SIG-M5 (cell line): ENCODE measurements at regions not wholly inside any gene's neighbourhood (a gene's known extent, or its start where the extent isn't known, plus 50 kb on each side); places are given as distances from the start of the nearest gene placed in this dataset.

ENCODE experiments used
- DNase-seq: peaks from one replicate; lab custom pipeline; 2025; lab: John Stamatoyannopoulos, UW

DNA sequence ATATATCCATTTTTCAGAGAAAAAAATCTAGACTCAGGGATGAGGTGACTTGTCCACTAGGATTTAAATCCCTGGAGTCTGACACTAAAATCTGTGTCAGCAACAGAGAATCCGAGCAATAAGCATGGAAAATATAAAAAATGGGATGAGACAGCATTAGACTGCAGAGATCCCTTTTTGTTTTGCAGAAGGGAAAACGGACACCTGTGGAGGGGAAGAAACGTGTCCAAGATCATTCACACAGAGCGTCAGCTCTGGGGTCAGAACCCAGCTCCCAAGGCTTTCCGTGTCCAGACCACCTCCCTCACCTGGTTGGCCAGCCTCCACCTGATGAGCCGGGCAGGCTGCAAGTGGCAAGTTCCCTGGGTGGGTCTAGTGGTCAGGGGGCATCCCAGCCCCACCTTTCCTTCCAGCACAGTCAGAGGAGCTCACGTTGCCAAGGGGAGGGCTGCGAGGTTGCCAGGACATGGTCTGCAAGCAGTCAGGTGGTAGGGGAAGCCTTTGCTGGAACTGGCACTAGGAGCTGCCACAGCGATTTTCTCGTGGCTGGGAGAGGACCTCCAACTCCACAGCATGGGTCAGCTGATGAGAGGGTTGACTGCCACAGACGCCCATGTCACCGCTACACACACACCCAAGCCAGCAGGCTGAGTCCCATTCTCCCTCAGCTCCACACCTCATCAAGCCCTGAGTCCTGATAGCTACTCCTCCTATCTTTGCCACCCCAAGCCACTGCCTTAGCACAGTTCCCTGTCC, 65.9 kb upstream of the CPLX2 start:
- no peak for DNase-seq

DNA sequence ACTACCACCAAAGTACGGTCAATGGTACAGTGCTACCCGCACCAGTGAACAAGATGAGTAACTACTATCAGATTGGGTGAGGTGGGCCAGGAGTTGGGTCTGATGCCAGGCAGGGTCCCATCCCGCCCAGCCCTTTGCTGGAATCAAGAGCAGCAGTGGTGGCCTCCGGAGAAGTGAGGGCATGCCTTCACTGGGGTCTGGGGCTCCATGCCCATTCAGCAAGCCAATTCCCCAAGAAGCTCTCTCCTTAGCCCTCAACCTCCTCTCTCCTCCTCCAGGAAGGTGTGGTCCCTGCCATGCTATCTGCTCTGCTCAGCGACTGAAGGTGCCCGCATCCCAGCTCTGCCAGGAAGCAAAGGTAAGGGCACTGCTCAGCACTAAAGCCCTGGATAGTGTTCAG, 62.7 kb upstream of the CPLX2 start:
- no peak for DNase-seq

DNA sequence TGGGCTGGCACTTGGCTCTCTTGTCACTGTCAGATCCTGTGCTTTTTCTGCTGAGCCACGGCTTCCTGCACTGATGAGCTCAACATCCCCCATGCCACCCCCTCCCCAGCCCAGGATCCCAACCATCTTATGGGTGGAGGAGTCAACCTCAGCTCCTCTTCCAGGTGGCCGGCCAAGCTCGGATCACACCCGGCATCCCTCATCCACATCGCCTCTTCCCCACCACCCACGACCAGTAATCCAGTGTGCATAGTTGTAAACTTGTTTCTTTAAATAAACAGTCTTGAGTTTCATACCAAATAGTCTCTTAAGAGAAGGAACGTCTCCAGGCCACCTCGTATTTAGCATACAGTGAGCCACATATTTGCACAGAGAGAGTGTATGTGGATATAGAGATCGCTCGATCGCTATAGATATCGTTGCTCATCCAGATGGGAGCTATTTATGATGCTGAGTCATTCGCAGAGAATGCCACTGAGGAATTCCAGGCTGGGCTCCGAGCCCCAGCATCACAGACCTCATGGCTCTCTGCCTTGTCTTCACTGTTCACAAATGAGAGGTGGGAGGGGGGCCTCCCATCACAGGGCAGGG, 61.8 kb upstream of the CPLX2 start:
- no peak for DNase-seq

DNA sequence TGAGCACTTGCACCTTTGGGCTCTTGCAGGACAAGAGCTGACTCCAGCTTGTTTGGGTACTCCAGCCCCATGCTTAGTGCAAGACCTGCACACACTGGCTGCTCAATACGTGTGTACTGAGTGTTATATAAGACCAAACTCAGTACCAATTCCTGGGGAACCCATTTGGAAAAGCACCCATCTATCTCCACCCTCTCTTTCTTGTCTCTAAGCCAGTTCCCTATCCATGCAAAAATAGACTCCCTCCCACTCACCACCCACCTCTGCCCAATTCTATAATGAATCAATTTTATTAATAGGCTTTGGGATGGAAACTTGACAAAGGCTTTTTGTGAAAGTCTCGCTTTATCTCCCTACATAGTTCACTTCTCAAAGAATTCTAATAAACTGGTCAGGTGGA, 60.9 kb upstream of the CPLX2 start:
- DNase-seq: no peak

DNA sequence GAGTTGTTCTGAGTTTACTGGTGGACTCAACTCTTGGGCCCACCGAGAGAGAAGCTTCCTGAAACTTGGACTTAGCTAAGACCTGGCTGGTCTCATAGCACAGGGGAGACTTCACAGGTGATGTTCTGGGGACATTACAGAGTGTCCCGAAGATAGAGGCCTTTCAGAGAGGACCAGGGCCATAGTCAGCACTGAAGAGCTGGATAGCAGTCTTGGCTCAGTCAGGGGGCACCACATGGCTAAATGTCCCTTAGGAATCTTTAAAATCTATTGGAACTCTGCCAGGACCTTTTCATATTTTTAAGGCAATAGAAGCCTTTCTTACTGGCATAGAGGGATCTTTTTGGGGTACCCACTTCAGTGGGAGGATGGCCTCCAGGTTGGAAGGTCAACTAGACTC, 59.8 kb upstream of the CPLX2 start:
- DNase-seq: no peak

DNA sequence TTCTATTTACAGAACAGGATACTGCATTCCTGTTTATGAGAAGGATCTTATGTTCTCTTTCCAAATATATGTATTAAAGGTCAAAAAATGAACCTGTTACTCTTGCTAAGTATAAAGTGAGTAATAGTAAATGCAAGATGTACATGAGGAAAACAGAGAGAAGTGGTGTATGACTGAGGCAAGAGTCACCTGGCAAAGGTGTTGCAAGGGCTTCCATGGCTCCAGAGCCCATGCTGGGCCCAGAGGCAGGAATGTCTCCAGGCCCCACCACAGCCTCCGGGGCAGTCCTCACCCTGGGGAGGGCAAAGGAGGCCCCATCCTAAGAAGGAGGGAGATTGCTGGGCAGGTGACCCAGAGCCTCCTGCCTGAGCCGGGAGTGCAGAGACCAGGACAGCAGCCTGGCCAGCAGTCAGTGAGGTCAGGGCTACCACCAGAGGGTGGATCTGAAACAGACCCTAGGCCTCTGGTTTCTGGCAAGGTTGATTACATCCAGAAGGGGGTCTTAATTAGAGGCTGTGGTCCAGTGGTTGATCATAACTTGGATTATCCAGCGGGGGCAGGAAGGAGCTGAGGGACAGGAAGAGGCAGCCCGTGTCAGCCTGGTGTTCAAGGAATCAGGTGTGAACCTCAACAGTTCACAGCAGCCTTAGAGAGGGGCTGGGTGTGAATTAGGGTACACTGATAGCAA, 57.3 kb upstream of the CPLX2 start:
- no peak for DNase-seq

DNA sequence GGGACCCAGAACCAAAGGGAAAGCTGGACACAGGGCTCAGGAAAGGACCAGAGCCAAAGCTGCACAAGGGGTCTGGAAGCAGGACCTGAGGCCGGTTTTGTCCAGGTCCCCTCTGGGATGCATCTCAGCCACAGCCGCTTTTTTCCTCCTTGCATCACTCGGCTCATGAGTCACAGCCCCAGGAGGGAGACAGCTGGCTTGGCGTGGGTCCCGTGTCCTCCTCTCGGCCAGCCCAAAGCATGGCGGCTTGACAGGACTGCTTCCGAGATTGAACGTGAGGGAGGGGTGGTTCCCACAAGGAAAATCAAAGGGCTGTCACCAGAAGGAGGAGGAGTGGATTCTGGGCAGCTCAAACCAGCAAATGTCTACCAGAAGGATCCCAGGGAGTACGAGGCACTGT, 56.7 kb upstream of the CPLX2 start:
- no peak for DNase-seq

DNA sequence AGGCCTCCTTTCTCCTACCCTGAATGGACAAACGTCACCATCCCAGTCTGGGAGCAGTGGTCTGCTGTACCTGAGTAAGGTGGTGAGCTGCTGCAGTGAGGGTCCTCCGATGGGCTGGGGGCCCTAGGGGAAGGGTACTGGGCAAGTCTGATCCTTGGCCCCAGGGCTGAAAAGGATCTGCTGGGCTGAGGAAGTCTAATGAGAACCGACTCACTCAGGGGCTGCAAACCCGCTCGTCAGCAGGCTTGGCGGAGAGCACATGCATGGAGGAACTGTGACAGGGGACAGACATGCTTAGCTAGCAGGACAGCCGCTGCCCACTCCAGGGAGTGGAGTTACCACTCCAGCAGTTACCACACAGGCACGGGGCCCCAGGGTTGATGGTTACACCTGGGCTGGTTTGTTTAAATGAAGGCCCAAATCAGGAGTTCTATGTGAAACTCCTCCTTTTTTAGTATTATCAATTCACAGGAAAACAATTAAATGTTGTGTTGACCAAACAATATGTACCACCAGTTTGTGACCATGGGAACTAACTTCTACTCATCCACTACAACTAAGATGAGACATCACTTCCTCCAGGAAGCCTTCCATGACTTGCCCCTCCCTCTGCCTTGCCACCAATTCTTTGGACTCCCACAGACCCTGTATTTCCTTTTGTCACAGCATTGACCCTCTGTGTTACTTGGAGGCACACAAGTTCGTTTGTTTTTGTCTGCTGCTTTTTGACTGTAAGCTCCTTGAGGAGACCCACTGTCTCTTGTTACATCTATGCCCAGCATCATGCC, 56.1 kb upstream of the CPLX2 start:
- no peak for DNase-seq

DNA sequence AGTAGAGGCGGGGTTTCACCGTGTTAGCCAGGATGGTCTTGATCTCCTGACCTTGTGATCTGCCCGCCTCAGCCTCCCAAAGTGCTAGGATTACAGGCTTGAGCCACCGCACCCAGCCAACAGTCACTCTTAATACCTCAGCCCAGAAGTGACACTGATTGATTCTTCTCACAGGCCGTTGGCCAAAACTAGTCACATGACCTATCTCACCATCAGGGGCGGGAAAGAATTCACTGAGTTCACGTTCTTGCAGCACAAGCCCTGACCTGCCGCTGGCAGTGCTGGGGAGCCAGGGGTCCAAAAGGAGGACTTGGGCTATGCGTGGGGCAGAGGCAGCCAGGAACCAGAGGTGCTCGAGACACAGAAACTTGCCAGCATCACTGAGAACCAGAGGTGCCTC, 55.0 kb upstream of the CPLX2 start:
- no peak for DNase-seq

DNA sequence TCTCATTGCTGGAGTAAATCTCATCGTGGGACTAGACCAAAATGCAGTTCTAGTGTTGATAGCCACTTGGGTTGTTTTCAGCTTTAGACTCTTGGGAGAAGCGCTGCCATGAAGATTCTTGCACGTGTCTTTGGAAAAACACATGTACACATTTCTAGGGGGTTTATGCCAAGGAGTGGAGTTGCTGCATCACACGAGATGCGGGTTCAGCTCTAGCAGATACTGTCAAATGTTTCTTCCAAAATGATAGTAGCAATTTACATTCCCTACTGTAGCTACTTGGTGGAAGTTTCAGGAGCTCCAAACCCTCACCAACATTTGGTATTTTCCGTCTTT, 52.3 kb upstream of the CPLX2 start:
- DNase-seq: no peak

DNA sequence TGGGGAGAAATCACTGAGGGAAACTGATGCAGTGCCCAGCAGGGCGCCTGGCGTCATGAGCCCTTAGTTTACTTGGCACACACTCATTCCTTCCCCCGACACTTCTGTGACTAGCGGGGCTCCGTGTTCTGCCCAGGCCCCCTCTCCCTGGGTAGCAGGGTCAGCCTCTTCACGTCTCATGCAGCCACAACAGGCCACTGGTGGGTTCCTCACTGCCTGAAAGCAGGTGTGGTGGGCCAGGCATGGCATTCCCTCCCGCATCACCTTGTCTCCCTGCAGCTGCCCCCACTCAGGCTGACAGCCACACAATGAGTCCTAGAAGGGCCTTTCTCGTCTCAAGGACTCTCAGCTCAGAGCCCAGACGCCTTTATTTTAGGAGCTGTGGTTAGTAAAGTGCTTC, 51.1 kb upstream of the CPLX2 start:
- DNase-seq: no peak
